NCI-H526 (cell line): ENCODE measurements at regions not wholly inside any gene's neighbourhood (a gene's known extent, or its start where the extent isn't known, plus 50 kb on each side); places are given as distances from the start of the nearest gene placed in this dataset.

Experiments used
- DNase-seq, 2 experiments: peaks; one replicate each; lab custom pipeline; 2025; lab: John Stamatoyannopoulos, UW

DNA sequence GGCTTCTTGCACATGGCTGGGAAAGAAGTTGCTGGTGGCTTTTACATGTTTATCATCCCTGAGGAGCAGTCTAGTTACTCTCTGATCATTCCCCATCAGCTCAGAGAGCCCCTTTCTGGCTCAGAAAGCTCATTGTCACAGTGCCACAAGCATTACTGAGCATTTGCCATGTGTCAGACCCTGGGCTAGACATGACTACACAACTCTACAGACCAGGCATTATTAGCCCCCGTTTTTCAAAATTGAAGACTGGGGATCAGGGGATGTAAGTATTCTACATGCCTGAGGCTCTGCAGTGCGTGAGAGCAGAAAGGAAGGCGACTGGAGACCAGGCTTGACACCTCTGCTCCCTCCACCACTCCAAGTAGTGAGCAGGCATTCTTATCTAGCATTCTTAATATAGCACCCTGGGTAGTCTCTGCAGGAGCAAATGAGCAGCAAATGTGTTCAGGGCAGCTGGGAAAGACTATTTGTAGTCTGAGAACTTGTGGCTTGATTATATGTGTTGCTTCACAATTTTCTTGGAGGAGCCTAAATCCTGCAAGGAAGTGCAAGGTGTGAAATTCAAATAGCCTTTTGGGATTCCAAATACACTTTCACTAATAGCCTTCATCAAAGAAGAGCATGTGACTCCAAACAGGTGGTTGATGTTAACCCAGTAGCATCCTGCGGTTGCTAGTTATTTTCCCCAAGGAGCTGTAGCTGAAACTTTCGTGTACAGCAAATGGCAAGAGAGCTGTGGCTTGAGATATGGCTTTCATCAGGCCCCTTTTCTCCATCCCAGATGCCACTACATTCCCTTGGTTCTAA, 143.2 kb downstream of the DDX1 start:
- no peak for DNase-seq

DNA sequence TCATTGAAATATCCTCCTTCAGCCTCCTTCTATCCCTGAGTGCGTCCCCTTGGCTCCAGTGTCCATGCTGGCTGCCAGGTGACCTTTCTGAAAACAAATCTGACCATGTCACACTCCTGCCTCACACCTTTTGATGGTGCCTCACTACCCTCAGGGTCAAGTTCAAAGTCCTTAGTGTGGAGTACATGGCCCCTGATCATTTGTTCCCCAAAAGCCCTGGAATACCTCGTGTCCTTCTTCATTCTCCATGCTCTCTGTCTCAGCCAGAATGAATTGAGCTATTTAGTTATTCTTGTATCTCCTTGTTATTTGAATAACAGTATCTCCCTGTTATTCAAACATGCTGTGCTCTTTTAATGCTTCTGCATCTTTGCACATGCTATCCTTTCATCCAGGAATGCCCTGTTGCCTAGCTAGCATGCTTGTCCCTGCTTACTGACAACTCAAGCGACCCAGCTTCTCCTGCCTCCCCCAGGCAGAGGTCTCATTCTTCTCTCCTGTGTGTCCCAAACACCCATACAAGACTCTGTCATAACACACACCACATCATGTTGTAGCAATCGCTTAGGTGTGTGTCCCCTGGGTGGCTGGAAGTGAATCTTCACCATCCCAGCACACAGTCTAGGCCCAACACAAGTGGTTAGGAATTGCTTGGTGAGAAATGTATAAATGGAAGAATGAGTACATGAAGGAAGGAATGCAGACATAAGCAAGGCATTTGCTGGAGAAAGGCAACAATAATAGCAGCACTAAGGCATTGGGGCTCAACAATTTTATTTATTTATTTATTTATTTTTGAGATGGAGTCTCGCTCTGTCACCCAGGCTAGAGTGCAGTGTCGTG, 144.0 kb downstream of the DDX1 start:
- no peak for DNase-seq

DNA sequence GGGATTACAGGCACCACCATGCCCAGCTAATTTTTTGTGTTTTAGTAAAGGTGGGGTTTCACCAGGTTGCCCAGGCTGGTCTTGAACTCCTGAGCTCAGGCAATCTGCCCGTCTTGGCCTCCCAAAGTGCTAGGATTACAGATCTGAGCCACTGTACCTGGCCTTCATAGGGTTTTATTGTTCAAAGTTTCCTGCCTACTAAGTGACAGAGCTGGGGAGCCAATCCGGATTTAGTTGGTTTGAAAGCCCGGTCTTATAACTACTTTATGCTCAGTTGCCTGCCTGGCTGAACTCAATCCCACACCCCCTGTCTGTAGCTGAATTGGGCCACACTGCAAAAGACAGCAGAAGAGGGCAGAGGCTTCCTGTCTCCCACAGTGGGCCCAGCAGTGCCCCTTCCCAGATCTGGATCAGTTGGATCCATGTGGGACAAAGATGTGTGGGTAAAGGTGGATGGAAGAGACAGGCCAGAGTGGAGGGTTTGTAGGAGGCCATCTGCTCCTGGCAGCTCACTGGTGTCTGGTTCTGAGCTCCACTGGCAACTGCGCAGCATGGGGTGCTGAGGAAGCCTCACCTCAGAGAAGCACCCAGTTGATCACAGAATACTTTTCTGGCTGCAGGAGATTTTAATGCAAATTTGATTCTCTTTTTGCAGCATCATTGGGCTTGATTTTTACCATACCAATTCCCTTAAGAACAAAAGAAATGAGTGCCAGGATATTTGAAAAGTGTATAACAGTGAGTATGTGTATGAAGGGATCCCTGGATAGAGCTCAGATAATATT, 144.9 kb downstream of the DDX1 start:
- DNase-seq = no peak

DNA sequence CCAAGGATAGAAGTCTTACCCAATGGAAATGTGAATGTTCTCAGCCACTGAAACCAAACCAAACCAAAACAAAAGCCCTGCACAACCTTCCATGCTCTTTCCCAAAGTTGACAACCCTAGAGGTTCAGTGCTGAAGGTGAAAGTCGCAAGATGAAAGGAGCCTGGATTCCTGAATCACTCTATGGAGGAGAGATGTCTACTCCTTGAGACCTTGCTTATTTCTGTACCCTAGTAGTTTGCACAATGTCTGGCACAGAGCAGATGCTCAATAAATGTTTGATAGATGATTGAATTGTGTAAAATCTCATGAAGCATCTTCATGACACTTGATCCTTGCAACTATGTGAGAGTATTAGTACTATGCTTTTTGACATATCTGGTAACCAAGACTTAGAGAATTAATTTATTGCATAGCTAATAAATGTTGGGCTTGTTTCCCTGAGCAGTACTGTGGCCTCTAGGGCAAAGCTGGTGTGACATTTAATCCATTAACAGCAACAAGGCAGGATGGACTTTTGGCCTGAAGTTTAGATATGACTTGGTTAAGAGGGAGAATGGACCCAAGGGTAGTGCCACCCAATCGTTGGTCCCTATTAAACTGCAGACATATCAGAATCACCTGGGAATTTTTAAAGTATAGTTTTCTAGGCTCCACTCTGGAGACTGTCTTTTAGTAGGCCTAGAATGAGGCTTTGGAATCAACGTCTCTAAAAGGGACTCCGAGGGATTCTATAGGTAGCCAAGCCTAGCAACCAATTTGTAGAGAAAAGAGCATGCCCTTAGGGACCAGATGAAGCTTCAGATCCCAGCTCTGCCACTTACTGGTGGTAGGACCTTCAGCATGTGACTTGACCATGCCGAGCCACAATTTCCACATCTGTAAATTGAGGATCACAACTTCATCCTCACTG, 145.9 kb downstream of the DDX1 start:
- no peak for DNase-seq

DNA sequence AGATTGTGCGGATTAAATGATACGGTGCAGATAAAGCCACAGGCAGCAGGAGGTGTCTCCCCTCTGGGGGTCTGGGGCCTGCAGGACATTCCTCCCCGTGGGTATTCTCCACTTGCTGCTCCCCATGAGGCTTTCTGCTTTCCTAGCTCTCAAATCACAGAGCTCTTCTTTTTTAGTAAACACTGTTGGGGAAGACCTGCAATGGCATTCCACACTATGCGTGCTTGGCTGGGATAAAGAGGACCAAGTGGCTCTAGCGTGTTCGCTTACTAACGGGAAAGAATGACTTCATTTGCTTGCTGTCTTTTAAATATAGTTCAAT, 146.5 kb downstream of the DDX1 start:
- no peak for DNase-seq

DNA sequence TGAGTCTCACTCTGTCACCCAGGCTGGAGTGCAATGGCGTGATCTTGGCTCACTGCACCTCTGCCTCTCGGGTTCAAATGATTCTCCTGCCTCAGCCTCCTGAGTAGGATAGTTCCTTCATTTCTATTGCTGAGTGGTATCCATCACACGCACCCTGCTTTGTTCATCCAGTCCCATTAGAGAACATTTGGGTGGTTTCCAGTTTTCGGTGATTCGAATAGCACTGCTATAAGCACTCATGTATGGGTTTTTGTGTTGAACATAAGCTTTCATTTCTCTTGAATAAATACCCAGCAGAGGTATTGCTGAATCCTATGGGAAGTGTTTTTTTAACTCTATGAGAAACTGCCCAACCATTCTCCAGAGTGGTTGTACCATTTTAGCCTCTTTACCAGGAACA, 147.3 kb downstream of the DDX1 start:
- no peak for DNase-seq

DNA sequence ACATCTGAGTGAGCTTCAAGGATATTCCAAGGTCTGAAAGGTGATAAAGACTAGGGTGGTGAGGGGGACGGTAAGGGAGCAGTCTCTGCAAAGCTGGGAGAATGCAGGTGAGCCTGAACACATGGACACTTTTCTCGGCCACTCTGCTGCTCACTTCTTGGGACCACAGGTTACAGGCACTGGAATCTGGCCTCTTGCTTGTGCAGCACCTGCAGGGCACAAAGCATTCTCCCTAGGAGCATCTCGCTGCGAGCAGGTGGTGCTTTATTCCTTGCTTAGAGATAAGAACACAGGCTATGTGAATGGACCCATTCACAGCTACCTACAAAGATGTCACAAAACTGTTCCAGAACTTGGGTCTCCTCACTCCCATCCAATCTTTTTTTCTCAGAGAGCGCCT, 153.2 kb downstream of the DDX1 start:
- DNase-seq = no peak

DNA sequence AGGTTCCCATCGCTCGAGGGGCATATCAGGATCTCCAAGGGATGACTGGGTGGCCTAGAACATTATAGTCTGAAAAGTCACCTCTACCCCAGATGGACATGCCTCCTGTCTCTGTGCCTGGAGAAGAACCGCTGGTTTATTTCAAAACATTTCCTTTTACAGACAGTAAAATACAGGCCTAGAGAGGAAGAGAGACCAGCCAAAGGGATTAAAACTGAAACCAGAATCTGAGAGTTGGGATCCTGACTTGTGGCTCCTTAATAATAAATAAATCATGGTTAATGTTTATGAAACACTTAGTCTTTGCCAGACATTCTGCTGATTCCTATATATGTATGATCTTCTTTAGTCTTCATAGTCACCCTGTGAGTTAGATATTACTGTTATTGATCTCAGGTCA, 153.7 kb downstream of the DDX1 start:
- DNase-seq = no peak

DNA sequence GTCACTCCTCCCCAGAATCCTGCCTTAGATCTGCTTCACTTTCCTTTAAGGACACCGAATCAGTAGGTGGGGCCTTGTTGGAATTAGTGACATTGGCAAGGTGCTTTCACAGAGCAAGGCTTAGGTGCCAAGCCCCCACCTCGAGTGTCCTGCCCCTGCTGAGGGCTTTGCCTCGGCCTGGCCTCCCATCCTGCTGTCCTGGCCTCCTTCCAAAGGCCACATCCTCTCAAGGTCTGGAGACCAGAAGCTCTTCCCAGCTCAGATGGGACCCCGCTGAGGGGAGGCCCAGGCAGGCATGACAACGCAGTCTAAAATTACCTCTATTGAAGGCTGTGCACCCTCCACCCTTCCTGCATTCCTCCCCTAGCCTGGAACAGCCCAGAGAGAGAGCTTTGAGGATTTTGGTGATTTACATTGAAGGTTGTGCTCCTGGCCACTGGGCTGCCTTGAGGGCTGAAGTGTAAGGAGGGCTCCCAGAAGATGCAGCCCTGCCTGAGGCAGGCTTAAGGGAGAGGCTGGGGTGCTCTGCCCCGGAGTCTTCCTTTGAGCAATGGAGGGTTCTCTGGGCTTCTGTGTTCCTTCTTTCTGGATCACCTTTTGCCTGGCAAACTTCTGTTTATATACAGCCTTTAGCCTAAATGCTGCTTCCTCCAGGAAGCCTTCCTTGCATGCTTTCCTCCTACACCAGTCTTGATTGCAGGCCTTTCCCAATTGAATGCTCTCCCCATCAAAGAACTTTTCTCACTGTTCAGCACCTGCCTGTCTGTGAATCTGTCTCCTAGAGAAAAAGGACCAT, 154.4 kb downstream of the DDX1 start:
- no peak for DNase-seq

DNA sequence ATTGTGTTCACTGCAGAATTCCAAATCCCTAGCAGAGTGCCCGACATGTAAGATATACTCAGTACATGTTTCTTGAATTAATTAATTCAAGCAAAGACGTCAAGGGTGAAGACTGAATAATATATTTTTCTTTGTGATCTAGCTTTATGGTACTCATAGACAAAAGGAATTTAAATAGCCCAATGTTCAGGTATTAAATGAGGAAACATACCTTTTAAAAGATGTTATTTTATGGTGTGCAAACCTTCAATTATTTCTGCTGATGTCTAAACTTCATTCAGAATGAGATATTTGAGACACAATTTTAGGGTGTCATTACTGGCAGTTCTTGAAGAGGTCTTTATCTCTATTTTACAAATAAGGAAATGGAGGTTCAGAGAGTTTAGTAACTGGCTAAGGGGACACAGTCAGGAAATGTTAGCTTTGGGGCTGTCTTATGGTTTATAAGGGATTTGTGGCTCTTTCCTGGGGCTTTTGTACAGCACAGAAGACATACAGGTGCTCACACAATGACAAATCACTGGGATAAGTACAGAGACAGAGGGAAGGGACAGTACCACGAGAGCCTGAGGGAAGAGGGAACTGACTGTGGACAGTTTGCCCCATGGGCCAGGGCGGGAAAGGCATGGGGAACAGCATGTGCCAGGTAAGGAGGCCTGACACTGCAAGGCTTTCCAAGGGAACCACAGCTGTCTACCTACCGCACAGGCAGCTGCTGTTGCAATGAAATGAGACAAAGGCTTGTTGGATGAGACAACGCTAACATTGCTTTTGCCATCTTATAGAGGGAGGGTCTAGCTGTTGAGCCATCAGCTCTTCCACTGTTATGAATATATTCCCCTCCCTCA, 155.3 kb downstream of the DDX1 start:
- DNase-seq = no peak

DNA sequence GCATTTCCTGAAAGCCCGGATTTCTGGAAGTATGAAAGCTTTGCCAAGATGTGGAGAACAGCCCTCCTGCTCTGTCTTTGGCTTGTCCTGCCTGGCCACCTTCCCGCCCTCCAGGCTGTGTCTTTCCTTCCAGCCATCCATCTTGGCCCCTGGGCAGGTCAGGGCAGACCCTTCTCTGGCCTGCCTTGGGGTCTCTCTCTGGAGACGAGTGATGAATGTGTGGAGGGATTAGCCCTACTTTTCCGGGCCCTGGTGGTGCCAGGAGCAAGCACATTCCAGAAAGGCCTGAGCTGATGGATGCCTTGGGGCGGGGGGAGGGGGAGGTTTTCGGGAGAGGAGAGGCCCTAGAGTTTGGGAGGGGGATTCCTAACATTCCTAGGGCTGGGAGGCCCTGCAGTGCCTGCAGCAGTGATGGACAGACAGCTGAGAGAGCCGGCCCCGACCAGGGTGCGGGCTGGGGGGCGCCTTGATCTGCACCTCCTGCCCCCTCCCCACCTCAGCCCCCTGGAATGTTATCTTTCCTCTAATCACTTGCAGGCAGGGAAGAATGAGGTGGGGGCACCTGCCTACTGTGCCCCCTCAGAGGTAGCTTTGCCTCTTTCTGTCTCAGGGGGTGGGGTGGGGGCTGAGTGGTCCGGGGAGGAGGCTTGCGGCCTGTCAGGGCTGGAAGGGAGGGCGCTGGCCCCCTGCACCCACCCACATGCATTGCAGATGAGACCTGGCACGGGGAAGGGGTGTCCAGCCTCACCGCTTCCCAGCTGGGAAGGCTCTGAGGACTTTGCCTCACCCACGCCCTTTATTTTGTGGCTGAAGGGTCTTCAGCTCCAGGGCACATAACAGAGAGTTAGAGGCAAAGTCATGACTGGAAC, 156.2 kb downstream of the DDX1 start:
- no peak for DNase-seq

DNA sequence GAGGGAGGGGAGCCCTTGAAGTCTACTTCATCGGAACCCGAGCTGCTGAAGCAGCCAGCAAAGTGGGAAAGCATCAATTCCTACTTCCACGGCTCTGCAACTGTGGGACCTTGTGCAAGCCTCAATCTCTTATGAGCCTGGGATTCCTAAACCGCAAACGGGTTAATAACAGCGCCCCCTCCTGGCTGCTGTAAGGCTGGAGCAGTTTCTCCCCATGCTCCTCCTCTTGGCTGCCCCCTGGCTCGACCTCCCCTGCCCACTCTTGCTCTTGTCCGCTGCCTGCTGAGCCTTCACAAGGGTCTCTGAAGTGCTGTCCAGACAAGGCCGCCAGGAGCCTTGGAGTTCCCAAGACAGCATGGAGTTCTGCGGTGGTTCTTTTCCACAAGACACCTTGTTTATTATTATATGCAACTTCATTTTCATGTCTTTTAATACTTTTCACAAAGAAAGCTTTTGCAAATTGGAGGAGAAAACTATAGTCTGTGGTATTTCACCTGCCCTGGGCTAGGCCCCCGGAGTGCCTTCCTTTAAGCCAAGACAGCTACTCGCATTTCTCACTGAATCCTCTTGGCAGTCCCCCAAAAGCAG, 157.2 kb downstream of the DDX1 start:
- DNase-seq = peak; percentile 95 to 100

DNA sequence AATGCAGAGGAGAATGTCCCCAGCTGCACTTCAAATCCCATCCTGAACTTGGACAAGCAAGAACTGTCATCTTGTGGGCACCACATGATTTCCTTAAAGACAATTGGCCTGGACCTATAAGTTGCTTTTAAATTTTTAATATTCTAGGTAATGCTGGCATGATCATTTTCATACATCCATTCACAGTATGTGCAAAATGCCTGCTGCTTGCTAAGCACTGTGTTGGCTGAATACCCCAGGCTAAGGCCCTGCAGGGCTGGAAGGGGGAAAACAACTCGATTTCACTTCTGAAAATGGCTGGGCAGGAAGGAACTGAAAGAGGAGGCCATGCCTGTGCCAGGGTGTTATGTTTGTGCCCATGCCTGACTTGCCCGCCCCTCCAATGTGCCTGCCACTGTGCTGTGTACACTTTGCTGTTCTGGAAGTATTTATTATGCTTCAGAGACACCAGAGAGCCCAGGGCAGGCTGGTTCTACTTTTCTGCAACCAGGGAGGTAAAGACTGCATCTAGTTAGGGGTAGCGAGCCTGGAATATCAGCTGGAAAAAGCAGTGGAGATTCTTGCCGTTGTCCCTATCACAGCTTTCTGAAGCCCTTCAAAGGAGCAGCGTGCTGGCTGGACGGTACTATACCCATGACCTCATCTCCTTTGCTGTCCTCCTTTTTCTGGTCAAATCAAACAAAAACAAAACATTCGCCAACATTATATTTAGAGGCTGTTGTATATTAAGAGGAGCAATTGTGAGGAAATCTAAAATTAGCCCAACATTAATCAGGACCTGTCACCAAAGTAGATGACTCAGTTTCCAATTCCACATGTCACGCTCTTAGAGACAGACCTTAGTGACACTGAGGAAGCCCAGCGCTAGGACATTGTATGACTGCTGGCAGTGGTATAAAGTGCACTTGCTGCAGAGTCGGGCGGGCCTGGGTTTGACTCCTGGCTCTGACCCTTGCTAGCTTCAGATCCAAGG, 158.1 kb downstream of the DDX1 start:
- no peak for DNase-seq

DNA sequence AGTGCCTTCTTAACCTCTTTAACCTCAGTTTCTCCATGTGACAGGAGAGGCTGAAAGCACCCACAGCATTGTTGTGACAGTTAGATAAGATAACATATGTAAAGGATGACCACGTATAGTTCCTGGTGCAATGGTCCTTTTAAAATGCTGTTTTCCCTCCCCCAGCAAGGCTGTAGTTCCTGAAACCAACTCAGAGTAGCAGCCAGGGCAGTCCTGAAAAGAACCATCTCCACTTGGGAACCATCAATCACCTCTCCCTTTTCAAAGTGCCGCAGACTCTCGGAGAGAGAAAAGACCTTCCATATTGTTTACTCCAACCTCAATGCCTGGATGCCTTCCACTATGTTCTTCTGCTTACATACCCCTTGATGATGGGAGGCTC, 158.8 kb downstream of the DDX1 start:
- no peak for DNase-seq

DNA sequence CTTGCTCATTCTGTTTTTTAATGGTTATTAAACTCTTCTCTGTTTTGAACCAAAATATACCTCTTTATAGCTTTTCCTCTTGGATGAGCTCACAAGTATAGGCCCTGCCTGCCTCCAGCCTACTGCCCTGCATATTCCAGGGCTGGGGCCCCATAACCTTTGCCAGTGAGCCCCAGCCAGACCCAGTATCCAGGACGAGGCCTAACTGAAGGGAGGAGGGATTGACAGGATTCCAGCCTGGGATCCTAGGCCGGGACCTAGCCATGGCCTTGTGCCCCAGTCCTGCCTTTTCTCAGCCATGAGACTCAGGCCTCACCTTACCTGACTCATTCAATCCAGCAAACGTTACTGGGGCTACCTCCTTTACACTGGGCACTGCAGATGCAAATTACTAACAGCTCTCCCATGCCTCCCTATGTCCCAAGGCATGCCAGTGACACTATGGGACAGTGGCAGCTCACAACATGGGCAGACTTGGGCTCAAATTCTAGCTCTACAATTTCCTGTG, 159.2 kb downstream of the DDX1 start:
- DNase-seq = no peak

DNA sequence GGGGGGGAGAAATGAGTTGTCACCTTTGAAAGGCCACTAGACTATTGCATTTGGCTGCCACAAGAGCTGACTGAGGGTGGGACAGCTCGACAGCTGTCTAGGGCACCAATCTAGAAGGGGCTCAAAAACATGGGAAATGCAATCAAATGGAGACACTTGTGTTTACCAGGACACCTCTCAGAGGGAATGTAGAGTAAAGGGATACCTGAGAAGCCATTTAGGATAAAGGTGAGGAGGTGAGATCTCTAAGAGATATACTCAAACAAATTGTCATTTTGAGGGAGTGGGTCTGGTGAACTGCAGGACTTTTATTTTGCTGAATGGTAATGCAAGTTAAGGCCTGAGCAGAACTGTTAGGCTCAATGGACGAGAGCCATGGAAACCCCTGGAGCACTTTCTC, 159.8 kb downstream of the DDX1 start:
- DNase-seq = no peak

DNA sequence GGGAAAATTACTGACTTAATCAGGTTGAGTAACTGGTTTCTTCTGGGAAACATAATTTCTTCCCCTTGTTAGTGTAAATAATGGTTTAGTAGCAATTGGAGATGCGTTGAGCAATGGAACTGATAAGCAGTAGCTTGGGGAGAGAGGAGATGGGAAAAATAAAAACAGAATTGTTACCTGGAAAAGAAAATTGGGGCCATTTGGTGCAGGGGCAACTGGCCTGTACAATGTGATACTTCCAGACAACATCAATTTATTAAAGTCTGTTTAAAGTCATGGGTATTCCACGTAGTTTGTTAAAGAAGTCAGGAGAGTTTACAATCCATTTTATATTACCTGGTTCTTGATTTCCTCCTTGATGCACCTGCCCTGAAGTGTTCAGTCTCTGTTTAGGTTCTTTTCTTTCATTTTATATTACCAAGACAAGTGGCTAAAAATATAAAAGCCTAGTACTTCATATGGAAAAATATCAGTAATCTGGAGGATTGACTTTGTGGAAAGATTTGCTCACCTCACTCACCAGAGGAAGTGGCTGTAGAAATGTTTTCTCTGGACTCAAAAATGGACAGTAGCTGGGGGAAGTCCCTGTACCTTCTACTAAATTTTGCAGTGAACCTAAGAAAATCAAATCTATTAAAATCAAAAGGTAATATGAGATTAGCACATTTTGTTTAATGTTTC, 161.0 kb downstream of the DDX1 start:
- DNase-seq = no peak
